ENCODE measurements at regions not wholly inside any gene's neighbourhood (a gene's known extent, or its start where the extent isn't known, plus 50 kb on each side); places are given as distances from the start of the nearest gene placed in this dataset.

DNA sequence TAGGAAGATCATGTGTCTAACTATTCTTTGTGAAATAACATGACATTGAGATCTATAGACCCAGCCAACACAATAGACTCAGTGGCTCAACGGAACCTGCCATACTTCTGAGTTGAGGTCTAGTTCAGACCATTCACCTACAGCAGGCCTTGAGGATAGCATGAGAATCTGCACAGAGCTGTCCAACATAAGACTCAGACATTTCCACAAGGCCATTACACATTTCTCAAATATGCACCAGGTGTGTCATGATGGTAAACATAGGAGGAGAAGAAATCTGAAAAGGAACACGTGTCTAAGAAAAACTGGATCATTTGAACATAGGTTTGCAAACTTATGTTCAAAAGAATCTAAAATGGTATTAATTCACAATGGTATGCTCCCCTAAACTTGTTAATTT lies 421.4 kb downstream of the SLITRK6 start:
- Mint-ChIP-seq H3K27me3 (ENCODE audit: insufficient read depth, low read depth, poor library complexity) (no peaks in the 10 kb centered on the region), H3K4me3 (no peak overlapping the region), H3K4me1 (no peaks in the 10 kb centered on the region), H3K36me3 (ENCODE audit: low read depth) (no peaks in the 10 kb centered on the region), H3K9me3 (no peaks in the 10 kb centered on the region), H3K27ac (no peak overlapping the region)
- no peaks in the 10 kb centered on the region for H4K20me1 ChIP-seq (replicated peaks; ENCODE audit: insufficient read depth)
- H3K4me1 ChIP-seq (ENCODE audit: insufficient read depth), result no peaks in the 10 kb centered on the region
- H2AFZ ChIP-seq, result no peak overlapping the region
- TF ChIP-seq, protein P1, sequence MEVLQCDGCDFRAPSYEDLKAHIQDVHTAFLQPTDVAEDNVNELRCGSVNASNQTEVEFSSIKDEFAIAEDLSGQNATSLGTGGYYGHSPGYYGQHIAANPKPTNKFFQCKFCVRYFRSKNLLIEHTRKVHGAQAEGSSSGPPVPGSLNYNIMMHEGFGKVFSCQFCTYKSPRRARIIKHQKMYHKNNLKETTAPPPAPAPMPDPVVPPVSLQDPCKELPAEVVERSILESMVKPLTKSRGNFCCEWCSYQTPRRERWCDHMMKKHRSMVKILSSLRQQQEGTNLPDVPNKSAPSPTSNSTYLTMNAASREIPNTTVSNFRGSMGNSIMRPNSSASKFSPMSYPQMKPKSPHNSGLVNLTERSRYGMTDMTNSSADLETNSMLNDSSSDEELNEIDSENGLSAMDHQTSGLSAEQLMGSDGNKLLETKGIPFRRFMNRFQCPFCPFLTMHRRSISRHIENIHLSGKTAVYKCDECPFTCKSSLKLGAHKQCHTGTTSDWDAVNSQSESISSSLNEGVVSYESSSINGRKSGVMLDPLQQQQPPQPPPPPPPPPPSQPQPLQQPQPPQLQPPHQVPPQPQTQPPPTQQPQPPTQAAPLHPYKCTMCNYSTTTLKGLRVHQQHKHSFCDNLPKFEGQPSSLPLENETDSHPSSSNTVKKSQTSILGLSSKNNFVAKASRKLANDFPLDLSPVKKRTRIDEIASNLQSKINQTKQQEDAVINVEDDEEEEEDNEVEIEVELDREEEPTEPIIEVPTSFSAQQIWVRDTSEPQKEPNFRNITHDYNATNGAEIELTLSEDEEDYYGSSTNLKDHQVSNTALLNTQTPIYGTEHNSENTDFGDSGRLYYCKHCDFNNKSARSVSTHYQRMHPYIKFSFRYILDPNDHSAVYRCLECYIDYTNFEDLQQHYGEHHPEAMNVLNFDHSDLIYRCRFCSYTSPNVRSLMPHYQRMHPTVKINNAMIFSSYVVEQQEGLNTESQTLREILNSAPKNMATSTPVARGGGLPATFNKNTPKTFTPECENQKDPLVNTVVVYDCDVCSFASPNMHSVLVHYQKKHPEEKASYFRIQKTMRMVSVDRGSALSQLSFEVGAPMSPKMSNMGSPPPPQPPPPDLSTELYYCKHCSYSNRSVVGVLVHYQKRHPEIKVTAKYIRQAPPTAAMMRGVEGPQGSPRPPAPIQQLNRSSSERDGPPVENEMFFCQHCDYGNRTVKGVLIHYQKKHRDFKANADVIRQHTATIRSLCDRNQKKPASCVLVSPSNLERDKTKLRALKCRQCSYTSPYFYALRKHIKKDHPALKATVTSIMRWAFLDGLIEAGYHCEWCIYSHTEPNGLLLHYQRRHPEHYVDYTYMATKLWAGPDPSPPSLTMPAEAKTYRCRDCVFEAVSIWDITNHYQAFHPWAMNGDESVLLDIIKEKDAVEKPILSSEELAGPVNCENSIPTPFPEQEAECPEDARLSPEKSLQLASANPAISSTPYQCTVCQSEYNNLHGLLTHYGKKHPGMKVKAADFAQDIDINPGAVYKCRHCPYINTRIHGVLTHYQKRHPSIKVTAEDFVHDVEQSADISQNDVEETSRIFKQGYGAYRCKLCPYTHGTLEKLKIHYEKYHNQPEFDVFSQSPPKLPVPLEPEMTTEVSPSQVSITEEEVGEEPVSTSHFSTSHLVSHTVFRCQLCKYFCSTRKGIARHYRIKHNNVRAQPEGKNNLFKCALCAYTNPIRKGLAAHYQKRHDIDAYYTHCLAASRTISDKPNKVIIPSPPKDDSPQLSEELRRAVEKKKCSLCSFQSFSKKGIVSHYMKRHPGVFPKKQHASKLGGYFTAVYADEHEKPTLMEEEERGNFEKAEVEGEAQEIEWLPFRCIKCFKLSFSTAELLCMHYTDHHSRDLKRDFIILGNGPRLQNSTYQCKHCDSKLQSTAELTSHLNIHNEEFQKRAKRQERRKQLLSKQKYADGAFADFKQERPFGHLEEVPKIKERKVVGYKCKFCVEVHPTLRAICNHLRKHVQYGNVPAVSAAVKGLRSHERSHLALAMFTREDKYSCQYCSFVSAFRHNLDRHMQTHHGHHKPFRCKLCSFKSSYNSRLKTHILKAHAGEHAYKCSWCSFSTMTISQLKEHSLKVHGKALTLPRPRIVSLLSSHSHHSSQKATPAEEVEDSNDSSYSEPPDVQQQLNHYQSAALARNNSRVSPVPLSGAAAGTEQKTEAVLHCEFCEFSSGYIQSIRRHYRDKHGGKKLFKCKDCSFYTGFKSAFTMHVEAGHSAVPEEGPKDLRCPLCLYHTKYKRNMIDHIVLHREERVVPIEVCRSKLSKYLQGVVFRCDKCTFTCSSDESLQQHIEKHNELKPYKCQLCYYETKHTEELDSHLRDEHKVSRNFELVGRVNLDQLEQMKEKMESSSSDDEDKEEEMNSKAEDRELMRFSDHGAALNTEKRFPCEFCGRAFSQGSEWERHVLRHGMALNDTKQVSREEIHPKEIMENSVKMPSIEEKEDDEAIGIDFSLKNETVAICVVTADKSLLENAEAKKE (CRISPR knock-in tag; IDR thresholded peaks at IDR 0.05), result no peak
- no peak for TF ChIP-seq EZH2phosphoT487 (IDR thresholded peaks at IDR 0.05; ENCODE audit: unreplicated experiment)
- TF ChIP-seq NANOG (IDR thresholded peaks at IDR 0.05; ENCODE audit: borderline replicate concordance), result no peak
- TF ChIP-seq, protein P2, sequence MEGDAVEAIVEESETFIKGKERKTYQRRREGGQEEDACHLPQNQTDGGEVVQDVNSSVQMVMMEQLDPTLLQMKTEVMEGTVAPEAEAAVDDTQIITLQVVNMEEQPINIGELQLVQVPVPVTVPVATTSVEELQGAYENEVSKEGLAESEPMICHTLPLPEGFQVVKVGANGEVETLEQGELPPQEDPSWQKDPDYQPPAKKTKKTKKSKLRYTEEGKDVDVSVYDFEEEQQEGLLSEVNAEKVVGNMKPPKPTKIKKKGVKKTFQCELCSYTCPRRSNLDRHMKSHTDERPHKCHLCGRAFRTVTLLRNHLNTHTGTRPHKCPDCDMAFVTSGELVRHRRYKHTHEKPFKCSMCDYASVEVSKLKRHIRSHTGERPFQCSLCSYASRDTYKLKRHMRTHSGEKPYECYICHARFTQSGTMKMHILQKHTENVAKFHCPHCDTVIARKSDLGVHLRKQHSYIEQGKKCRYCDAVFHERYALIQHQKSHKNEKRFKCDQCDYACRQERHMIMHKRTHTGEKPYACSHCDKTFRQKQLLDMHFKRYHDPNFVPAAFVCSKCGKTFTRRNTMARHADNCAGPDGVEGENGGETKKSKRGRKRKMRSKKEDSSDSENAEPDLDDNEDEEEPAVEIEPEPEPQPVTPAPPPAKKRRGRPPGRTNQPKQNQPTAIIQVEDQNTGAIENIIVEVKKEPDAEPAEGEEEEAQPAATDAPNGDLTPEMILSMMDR (conservative IDR thresholded peaks at IDR 0.05; ENCODE audit: low read depth in 2 of 2), result no peak
- no peak for TF ChIP-seq CREB1 (CRISPR knock-in tag; IDR thresholded peaks at IDR 0.05; ENCODE audit: low read depth)
- TF ChIP-seq, protein P3, sequence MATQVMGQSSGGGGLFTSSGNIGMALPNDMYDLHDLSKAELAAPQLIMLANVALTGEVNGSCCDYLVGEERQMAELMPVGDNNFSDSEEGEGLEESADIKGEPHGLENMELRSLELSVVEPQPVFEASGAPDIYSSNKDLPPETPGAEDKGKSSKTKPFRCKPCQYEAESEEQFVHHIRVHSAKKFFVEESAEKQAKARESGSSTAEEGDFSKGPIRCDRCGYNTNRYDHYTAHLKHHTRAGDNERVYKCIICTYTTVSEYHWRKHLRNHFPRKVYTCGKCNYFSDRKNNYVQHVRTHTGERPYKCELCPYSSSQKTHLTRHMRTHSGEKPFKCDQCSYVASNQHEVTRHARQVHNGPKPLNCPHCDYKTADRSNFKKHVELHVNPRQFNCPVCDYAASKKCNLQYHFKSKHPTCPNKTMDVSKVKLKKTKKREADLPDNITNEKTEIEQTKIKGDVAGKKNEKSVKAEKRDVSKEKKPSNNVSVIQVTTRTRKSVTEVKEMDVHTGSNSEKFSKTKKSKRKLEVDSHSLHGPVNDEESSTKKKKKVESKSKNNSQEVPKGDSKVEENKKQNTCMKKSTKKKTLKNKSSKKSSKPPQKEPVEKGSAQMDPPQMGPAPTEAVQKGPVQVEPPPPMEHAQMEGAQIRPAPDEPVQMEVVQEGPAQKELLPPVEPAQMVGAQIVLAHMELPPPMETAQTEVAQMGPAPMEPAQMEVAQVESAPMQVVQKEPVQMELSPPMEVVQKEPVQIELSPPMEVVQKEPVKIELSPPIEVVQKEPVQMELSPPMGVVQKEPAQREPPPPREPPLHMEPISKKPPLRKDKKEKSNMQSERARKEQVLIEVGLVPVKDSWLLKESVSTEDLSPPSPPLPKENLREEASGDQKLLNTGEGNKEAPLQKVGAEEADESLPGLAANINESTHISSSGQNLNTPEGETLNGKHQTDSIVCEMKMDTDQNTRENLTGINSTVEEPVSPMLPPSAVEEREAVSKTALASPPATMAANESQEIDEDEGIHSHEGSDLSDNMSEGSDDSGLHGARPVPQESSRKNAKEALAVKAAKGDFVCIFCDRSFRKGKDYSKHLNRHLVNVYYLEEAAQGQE (IDR thresholded peaks at IDR 0.05; ENCODE audit: unreplicated experiment), result no peak
- TF ChIP-seq STAT1 (IDR thresholded peaks at IDR 0.05; ENCODE audit: unreplicated experiment), result no peak
- no peak for TF ChIP-seq POLR2AphosphoS5 (IDR thresholded peaks at IDR 0.05; ENCODE audit: low read depth)
- no peak for TF ChIP-seq EZH2 (IDR thresholded peaks at IDR 0.05; ENCODE audit: low read depth, unreplicated experiment)
- no peak for DNase-seq (ENCODE audit: low spot score)
- H3K36me3 ChIP-seq (ENCODE audit: insufficient read depth), result no peaks in the 10 kb centered on the region
- no peak overlapping the region for H3K4me2 ChIP-seq
- no peaks in the 10 kb centered on the region for H3K27me3 ChIP-seq (ENCODE audit: insufficient read depth)
- no peak for ATAC-seq
- no peaks in the 10 kb centered on the region for H3K79me2 ChIP-seq (replicated peaks; ENCODE audit: insufficient read depth)
- no peak overlapping the region for H3K4me3 ChIP-seq
- H3K9me2 ChIP-seq (ENCODE audit: insufficient read depth), result no peaks in the 10 kb centered on the region
- no peak overlapping the region for H3K27ac ChIP-seq (ENCODE audit: low read depth)
- H3F3A ChIP-seq (replicated peaks; ENCODE audit: low read depth), result no peaks in the 10 kb centered on the region
